Urinary bladder (tissue), 3 donors: ENCODE measurements at regions not wholly inside any gene's neighbourhood (a gene's known extent, or its start where the extent isn't known, plus 50 kb on each side); places are given as distances from the start of the nearest gene placed in this dataset.

Experiments
- DNase-seq: peaks from one replicate; pipeline ENCODE4 v3.0.0-alpha.2; 2015; ENCODE audit errors: extremely low spot score
- H3K27ac ChIP-seq: one replicate; pipeline ENCODE4 v1.5.1; 2013; ENCODE audit warnings: low read depth, mild to moderate bottlenecking, moderate library complexity
- H3K36me3 ChIP-seq: one replicate; pipeline ENCODE4 v1.6.1; 2013; ENCODE audit warnings: mild to moderate bottlenecking, moderate library complexity; ENCODE audit not compliant: insufficient read depth
- H3K4me1 ChIP-seq: one replicate; pipeline ENCODE4 v1.6.1; 2013; ENCODE audit warnings: mild to moderate bottlenecking, moderate library complexity; ENCODE audit not compliant: insufficient read depth
- H3K4me3 ChIP-seq: one replicate; pipeline ENCODE4 v1.5.1; 2013; ENCODE audit warnings: low read depth, low read length
- WGBS: extraction: QIAGEN DNeasy Blood & Tissue Kit; methylation state at CpG from one replicate; pipeline ENCODE4 v1.1.7; 2013; 5-methylcytosine and 5-hydroxymethylcytosine counted together
- donor health status: healthy with polysubstance abuse.
- donor health status: healthy.

- no peaks in the 10 kb centered on the region for H3K4me1 ChIP-seq
- no peak overlapping the region for H3K27ac ChIP-seq
- DNase-seq: no peak
- 94% methylated on average over 4 of the region's 4 CpGs for WGBS
- no peak overlapping the region for H3K4me3 ChIP-seq
- H3K36me3 ChIP-seq: no peaks in the 10 kb centered on the region
Measured at GRCh38 chr5:33312571-33313549, 127.9 kb upstream of the TARS1 start.

- WGBS: 67% methylated on average over 1 of the region's 1 CpG
- Histone ChIP-seq H3K27ac (no peak overlapping the region), H3K36me3 (no peaks in the 10 kb centered on the region), H3K4me3 (no peak overlapping the region), H3K4me1 (no peaks in the 10 kb centered on the region)
- no peak for DNase-seq
Measured at GRCh38 chr5:33315189-33315588, 125.6 kb upstream of the TARS1 start.

- no peak for DNase-seq
- 82% methylated on average over 1 of the region's 1 CpG for WGBS
- Histone ChIP-seq H3K4me3 (no peak overlapping the region), H3K27ac (no peak overlapping the region), H3K4me1 (no peaks in the 10 kb centered on the region), H3K36me3 (no peaks in the 10 kb centered on the region)
Measured at GRCh38 chr5:33316773-33317172, 124.0 kb upstream of the TARS1 start.

- no peaks in the 10 kb centered on the region for H3K4me1 ChIP-seq
- DNase-seq: no peak
- H3K36me3 ChIP-seq: no peaks in the 10 kb centered on the region
- H3K4me3 ChIP-seq: no peak overlapping the region
- 89% methylated on average over 2 of the region's 2 CpGs for whole genome bisulfite sequencing
- no peak overlapping the region for H3K27ac ChIP-seq
Measured at GRCh38 chr5:33317271-33317670, 123.5 kb upstream of the TARS1 start.

GRCh38 chr5:33319151-33319550 lies 121.6 kb upstream of the TARS1 start:
- Histone ChIP-seq H3K4me1 (no peaks in the 10 kb centered on the region), H3K36me3 (no peaks in the 10 kb centered on the region), H3K4me3 (no peak overlapping the region), H3K27ac (no peak overlapping the region)
- DNase-seq: no peak
- 73% methylated on average over 1 of the region's 1 CpG for WGBS

- 68% methylated on average over 1 of the region's 1 CpG for WGBS
- Histone ChIP-seq H3K4me3 (no peak overlapping the region), H3K4me1 (no peaks in the 10 kb centered on the region), H3K27ac (no peak overlapping the region), H3K36me3 (no peaks in the 10 kb centered on the region)
- DNase-seq: no peak
Measured at GRCh38 chr5:33319841-33320240, 120.9 kb upstream of the TARS1 start.

- no peak overlapping the region for H3K4me3 ChIP-seq
- H3K4me1 ChIP-seq: no peaks in the 10 kb centered on the region
- no peak for DNase-seq
- no peak overlapping the region for H3K27ac ChIP-seq
- WGBS: 32% methylated on average over 1 of the region's 1 CpG
- H3K36me3 ChIP-seq: no peaks in the 10 kb centered on the region
Measured at GRCh38 chr5:33321026-33321425, 119.7 kb upstream of the TARS1 start.

- H3K36me3 ChIP-seq: no peaks in the 10 kb centered on the region
- no peak overlapping the region for H3K27ac ChIP-seq
- 89% methylated on average over 4 of the region's 4 CpGs for WGBS
- H3K4me1 ChIP-seq: no peaks in the 10 kb centered on the region
- no peak overlapping the region for H3K4me3 ChIP-seq
- no peak for DNase-seq
Measured at GRCh38 chr5:33322632-33323031, 118.1 kb upstream of the TARS1 start.

GRCh38 chr5:33324667-33325307 lies 116.0 kb upstream of the TARS1 start:
- Histone ChIP-seq H3K36me3 (no peaks in the 10 kb centered on the region), H3K4me3 (no peak overlapping the region), H3K27ac (no peak overlapping the region), H3K4me1 (no peaks in the 10 kb centered on the region)
- no peak for DNase-seq
- WGBS: 35% methylated on average over 2 of the region's 2 CpGs

- Histone ChIP-seq H3K36me3 (no peaks in the 10 kb centered on the region), H3K27ac (no peak overlapping the region), H3K4me1 (no peaks in the 10 kb centered on the region), H3K4me3 (no peak overlapping the region)
- DNase-seq: no peak
- 56% methylated on average over 1 of the region's 1 CpG for WGBS
Measured at GRCh38 chr5:33328818-33329217, 111.9 kb upstream of the TARS1 start.

- Histone ChIP-seq H3K4me3 (no peak overlapping the region), H3K36me3 (no peaks in the 10 kb centered on the region), H3K4me1 (no peaks in the 10 kb centered on the region), H3K27ac (no peak overlapping the region)
- 53% methylated on average over 1 of the region's 1 CpG for WGBS
- no peak for DNase-seq
Measured at GRCh38 chr5:33329891-33330290, 110.9 kb upstream of the TARS1 start.

- DNase-seq: no peak
- no peaks in the 10 kb centered on the region for H3K4me1 ChIP-seq
Measured at GRCh38 chr5:33330426-33330825, 110.3 kb upstream of the TARS1 start.

GRCh38 chr5:33330992-33331391 lies 109.8 kb upstream of the TARS1 start:
- H3K36me3 ChIP-seq: no peaks in the 10 kb centered on the region
- no peak overlapping the region for H3K4me3 ChIP-seq
- no peak for DNase-seq
- no peaks in the 10 kb centered on the region for H3K4me1 ChIP-seq
- H3K27ac ChIP-seq: no peak overlapping the region

More at GRCh38 chr5:33330426-33330825, 110.3 kb upstream of the TARS1 start:
- H3K27ac ChIP-seq: no peak overlapping the region
- WGBS: 44% methylated on average over 3 of the region's 3 CpGs
- H3K4me3 ChIP-seq: no peak overlapping the region
- H3K36me3 ChIP-seq: no peaks in the 10 kb centered on the region

- no peak overlapping the region for H3K4me3 ChIP-seq
- H3K4me1 ChIP-seq: no peaks in the 10 kb centered on the region
- 74% methylated on average over 2 of the region's 2 CpGs for WGBS
- H3K36me3 ChIP-seq: no peaks in the 10 kb centered on the region
- no peak overlapping the region for H3K27ac ChIP-seq
- DNase-seq: no peak
Measured at GRCh38 chr5:33332804-33333203, 108.0 kb upstream of the TARS1 start.
